CD14-positive monocyte (primary cell): ENCODE measurements at regions not wholly inside any gene's neighbourhood (a gene's known extent, or its start where the extent isn't known, plus 50 kb on each side); places are given as distances from the start of the nearest gene placed in this dataset.

Source experiments
- DNase-seq, 3 donors: peaks; one replicate each; pipeline ENCODE4 v3.0.0-alpha.2; 2011 to 2022
- H2AFZ ChIP-seq: 2 replicates; pipeline ENCODE4 v1.6.0; 2012; ENCODE audit warnings: mild to moderate bottlenecking, low read depth, low read length, inconsistent platforms; ENCODE audit not compliant: insufficient read depth, poor library complexity, severe bottlenecking
- H3K27ac ChIP-seq, 2 donors: 1 replicate in 1 of 2; 2 replicates in 1 of 2; pipeline ENCODE4 v1.5.1; 2012 to 2013; ENCODE audit warnings: low read length in 2 of 2, control low read depth in 1 of 2, inconsistent platforms in 1 of 2, low read depth in 1 of 2, mild to moderate bottlenecking in 1 of 2
- H3K27me3 ChIP-seq, 2 donors: one replicate each; pipeline versions ENCODE4 v1.6.0 to v1.6.1; 2011 to 2013; ENCODE audit warnings: low read length in 2 of 2; ENCODE audit not compliant: control insufficient read depth in 2 of 2, insufficient read depth in 2 of 2
- H3K36me3 ChIP-seq, 2 donors: replicated peaks in 1 of 2; 1 replicate in 1 of 2; 2 replicates in 1 of 2; pipeline versions ENCODE4 v1.5.1 to v1.6.1; 2012 to 2013; ENCODE audit warnings: low read length in 2 of 2, control low read depth in 1 of 2, inconsistent platforms in 1 of 2, mild to moderate bottlenecking in 1 of 2; ENCODE audit not compliant: insufficient read depth in 2 of 2, control insufficient read depth in 1 of 2
- H3K4me1 ChIP-seq, 2 donors: 1 replicate in 1 of 2; 2 replicates in 1 of 2; pipeline versions ENCODE4 v1.5.1 to v1.6.1; 2012 to 2013; ENCODE audit warnings: low read length in 2 of 2, control low read depth in 1 of 2, inconsistent platforms in 1 of 2, mild to moderate bottlenecking in 1 of 2, moderate library complexity in 1 of 2; ENCODE audit not compliant: insufficient read depth in 2 of 2, control insufficient read depth in 1 of 2
- H3K4me2 ChIP-seq: replicated peaks from 2 replicates; pipeline ENCODE3; 2012; ENCODE audit warnings: low read length, moderate library complexity, mild to moderate bottlenecking; ENCODE audit not compliant: poor library complexity, severe bottlenecking; ENCODE audit errors: extremely low read depth
- H3K4me3 ChIP-seq, 3 experiments: fragments of 200-600 bp in 1 of 3; sonication (generic) in 1 of 3; replicated peaks in 1 of 3; 1 replicate in 2 of 3; 2 replicates in 1 of 3; pipeline ENCODE4 v1.5.1; 2011 to 2013; ENCODE audit warnings: low read length in 3 of 3, mild to moderate bottlenecking in 3 of 3, control low read depth in 2 of 3, low read depth in 2 of 3, inconsistent platforms in 1 of 3, moderate library complexity in 1 of 3
- H3K79me2 ChIP-seq: 2 replicates; pipeline ENCODE4 v1.6.0; 2012; ENCODE audit warnings: mild to moderate bottlenecking, control low read depth, inconsistent platforms, low read length, moderate library complexity; ENCODE audit not compliant: insufficient read depth
- H3K9ac ChIP-seq: 2 replicates; pipeline ENCODE4 v1.6.0; 2017; ENCODE audit warnings: low read length, mild to moderate bottlenecking; ENCODE audit not compliant: insufficient read depth, poor library complexity, severe bottlenecking
- H3K9me3 ChIP-seq, 2 donors: replicated peaks in 1 of 2; 1 replicate in 1 of 2; 2 replicates in 1 of 2; pipeline versions ENCODE4 v1.5.1 to v1.6.1; 2012 to 2013; ENCODE audit warnings: low read length in 2 of 2, control low read depth in 1 of 2; ENCODE audit not compliant: control insufficient read depth in 1 of 2, insufficient read depth in 1 of 2
- H4K20me1 ChIP-seq: 2 replicates; pipeline ENCODE4 v1.6.0; 2012; ENCODE audit warnings: mild to moderate bottlenecking, low read length, control low read depth, moderate library complexity; ENCODE audit not compliant: insufficient read depth
- H3K27ac Mint-ChIP-seq, 7 donors: one replicate each; pipeline ENCODE4 v1.8.0; 2020; ENCODE audit warnings: mild to moderate bottlenecking in 7 of 7, mixed read lengths in 7 of 7, moderate library complexity in 6 of 7, inconsistent platforms in 2 of 7
- H3K27me3 Mint-ChIP-seq, 3 donors: one replicate each; pipeline ENCODE4 v1.8.0; 2021 to 2022; ENCODE audit warnings: low read depth in 3 of 3, mild to moderate bottlenecking in 3 of 3, mixed read lengths in 3 of 3, moderate library complexity in 3 of 3, inconsistent platforms in 1 of 3
- H3K36me3 Mint-ChIP-seq, 2 donors: one replicate each; pipeline ENCODE4 v1.8.0; 2020; ENCODE audit warnings: mixed read lengths in 2 of 2, inconsistent platforms in 1 of 2, mild to moderate bottlenecking in 1 of 2
- H3K4me1 Mint-ChIP-seq: one replicate; pipeline ENCODE4 v1.8.0; 2020; ENCODE audit warnings: mild to moderate bottlenecking, mixed read lengths
- H3K4me3 Mint-ChIP-seq, 2 donors: one replicate each; pipeline ENCODE4 v1.8.0; 2020; ENCODE audit warnings: mild to moderate bottlenecking in 2 of 2, mixed read lengths in 2 of 2, moderate library complexity in 1 of 2
- H3K9me3 Mint-ChIP-seq, 7 donors: one replicate each; pipeline ENCODE4 v1.8.0; 2020 to 2022; ENCODE audit warnings: mixed read lengths in 7 of 7, mild to moderate bottlenecking in 6 of 7, moderate library complexity in 6 of 7, inconsistent platforms in 2 of 7
- WGBS: methylation state at CpG from one replicate; pipeline ENCODE4 v1.1.5; 2013; ENCODE audit warnings: missing lambda C conversion rate; ENCODE audit not compliant: insufficient coverage; 5-methylcytosine and 5-hydroxymethylcytosine counted together
- intact Hi-C, 2 donors: fragments of 100-400 bp; cut with micrococcal nuclease; formaldehyde crosslinking; loops; one replicate each; pipeline versions ENCODE4 v1.15.0 to v1.15.1; 2023
- TF ChIP-seq, protein P1 (sequence below): fragments of 200-600 bp; IDR thresholded peaks from one replicate; pipeline ENCODE4 v1.8.0; 2022; ENCODE audit warnings: antibody characterized with exemption, mild to moderate bottlenecking

DNA sequence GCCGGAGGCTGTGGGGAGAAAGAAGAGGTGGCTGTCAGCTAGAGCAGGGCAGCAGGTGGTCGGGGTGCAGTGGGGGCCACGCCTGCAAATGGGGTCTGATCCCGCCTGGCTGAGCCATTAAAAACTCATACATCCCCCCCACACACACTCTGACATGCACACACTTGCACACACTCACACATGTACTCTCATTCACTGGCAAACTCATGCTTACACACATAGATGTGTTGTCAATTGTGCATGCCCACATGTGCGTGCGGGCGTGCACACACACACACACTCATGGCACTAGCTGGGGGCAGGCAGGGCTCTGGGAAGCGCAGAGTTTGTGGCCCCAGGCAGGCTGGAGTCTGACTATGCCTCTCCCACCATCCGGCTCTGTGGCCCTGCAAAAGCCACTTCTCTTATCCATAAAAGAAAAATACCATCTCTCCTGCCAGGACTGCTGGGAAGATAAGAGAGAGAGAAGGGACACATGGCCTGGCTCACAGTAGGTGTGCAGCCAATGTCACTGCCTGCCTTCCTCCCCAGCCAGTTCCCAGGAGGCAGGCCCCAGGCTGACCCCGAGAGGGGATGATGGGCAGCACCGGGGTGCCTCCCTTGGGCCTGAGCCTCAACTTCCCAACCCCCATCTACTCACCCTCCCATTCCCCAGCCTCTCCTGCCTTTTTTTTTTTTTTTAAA is 163.5 kb upstream of the LINGO1 start:
- Histone ChIP-seq H3K4me2 (no peak overlapping the region), H3K27me3 (no peaks in the 10 kb centered on the region), H3K79me2 (no peaks in the 10 kb centered on the region), H2AFZ (no peak overlapping the region), H3K9me3 (no peaks in the 10 kb centered on the region), H3K4me3 (no peak overlapping the region), H3K27ac (no peak overlapping the region), H3K9ac (no peak overlapping the region), H3K36me3 (no peaks in the 10 kb centered on the region), H4K20me1 (no peaks in the 10 kb centered on the region), H3K4me1 (no peaks in the 10 kb centered on the region)
- Mint-ChIP-seq H3K4me1 (no peaks in the 10 kb centered on the region), H3K36me3 (no peaks in the 10 kb centered on the region), H3K4me3 (peak overlapping the region in 1 of 2 donors; percentile 24), H3K9me3 (no peaks in the 10 kb centered on the region), H3K27ac (no peak overlapping the region), H3K27me3 (peaks cover 3 to 11% (median 8%) of the 10 kb centered on the region in 3 donors)
- intact Hi-C loops, result no loop called here
- no peak for DNase-seq
- TF ChIP-seq, protein P1, sequence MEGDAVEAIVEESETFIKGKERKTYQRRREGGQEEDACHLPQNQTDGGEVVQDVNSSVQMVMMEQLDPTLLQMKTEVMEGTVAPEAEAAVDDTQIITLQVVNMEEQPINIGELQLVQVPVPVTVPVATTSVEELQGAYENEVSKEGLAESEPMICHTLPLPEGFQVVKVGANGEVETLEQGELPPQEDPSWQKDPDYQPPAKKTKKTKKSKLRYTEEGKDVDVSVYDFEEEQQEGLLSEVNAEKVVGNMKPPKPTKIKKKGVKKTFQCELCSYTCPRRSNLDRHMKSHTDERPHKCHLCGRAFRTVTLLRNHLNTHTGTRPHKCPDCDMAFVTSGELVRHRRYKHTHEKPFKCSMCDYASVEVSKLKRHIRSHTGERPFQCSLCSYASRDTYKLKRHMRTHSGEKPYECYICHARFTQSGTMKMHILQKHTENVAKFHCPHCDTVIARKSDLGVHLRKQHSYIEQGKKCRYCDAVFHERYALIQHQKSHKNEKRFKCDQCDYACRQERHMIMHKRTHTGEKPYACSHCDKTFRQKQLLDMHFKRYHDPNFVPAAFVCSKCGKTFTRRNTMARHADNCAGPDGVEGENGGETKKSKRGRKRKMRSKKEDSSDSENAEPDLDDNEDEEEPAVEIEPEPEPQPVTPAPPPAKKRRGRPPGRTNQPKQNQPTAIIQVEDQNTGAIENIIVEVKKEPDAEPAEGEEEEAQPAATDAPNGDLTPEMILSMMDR, result no peak
- 87% methylated on average over 7 of the region's 11 CpGs for WGBS

DNA sequence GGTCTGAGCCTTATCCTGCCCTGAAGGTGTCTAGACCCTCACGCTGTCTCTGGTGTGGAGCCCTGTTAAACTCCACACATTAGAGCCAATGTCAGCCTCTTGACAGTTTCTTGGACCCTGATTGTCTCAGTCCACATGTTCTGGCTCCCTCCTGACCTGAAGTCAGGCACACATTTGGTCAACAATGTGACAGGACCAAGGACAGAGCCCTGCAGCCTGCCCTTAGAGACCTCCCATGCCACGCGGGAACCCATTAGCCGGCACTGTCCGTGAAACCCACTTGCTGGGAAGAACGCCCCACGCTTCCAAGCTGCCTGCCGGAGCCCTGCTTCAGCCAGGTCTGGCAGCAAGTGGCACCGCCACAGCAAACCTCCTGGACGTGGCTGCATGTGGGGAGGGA is 162.7 kb upstream of the LINGO1 start:
- Histone ChIP-seq H3K27me3 (no peaks in the 10 kb centered on the region), H3K9me3 (no peaks in the 10 kb centered on the region), H2AFZ (no peak overlapping the region), H3K36me3 (no peaks in the 10 kb centered on the region), H3K4me3 (no peak overlapping the region), H3K4me1 (no peaks in the 10 kb centered on the region), H3K9ac (no peak overlapping the region), H4K20me1 (no peaks in the 10 kb centered on the region), H3K79me2 (no peaks in the 10 kb centered on the region), H3K27ac (no peak overlapping the region), H3K4me2 (no peak overlapping the region)
- intact Hi-C loops, result no loop called here
- Mint-ChIP-seq H3K9me3 (no peaks in the 10 kb centered on the region), H3K36me3 (no peaks in the 10 kb centered on the region), H3K4me3 (peak overlapping the region in 1 of 2 donors; percentile 24), H3K4me1 (no peaks in the 10 kb centered on the region), H3K27ac (no peak overlapping the region), H3K27me3 (peaks cover 5 to 11% (median 7%) of the 10 kb centered on the region in 3 donors)
- WGBS, result 100% methylated on average over 1 of the region's 10 CpGs
- TF ChIP-seq, protein P1, result no peak
- DNase-seq, result no peak
